Stimulated activated CD8-positive, alpha-beta memory T cell treated with anti-CD3 and anti-CD28 coated beads, Interleukin-7, amount 100 ng/mL, for 1 hour (primary cell): ENCODE measurements at regions not wholly inside any gene's neighbourhood (a gene's known extent, or its start where the extent isn't known, plus 50 kb on each side); places are given as distances from the start of the nearest gene placed in this dataset.
"Not testable (repeated sequence)": the region's sequence is repeated elsewhere in the genome, so short reads cannot be mapped to it uniquely, and the experiment has no call there.

Source experiments
- DNase-seq, 2 donors: peaks; one replicate each; pipeline ENCODE4 v3.0.0-alpha.2; 2020; ENCODE audit warnings: low read depth in 2 of 2

GRCh38 chr12:125561008-125561407 is 495.8 kb downstream of the AACS start:
- not testable (repeated sequence) for DNase-seq

DNA sequence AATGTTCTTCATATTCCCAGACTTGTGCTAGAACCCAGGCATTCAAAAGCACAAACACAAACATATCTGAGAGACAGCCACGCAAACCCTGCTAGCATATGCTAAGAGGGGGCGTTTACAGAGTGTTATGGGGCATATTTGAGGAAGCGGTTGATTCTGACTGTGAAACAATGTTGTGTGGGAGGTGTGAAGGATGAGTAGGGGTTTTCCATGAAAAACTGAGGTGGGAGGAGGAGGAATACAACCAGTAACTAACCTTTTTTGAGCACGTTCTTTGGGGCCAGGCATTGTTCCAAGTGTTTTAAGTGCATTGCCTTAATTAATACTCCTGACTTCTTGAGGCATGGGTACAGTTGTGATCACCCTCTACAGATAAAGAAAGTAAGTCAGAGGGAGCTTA is 499.5 kb downstream of the AACS start:
- DNase-seq, result no peak

DNA sequence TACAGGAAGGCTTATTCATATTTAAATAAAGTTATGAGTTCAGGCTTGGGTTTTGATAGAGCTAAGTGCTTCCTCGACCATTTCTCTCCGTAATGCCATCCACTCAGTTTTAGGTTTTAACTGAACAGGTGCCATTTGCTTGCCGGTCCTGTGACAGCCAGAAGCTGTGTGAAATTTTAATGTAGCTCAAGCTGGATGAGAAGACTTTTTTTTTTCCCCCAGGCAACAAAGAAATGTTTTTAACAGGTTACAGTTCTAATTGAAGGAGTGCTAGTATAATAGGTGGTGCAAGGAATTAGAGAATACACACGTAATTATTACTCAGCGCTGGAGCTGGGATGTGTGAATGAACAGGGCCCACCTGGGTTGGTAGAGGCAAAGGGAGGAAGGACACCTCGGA is 502.3 kb downstream of the AACS start:
- no peak for DNase-seq

DNA sequence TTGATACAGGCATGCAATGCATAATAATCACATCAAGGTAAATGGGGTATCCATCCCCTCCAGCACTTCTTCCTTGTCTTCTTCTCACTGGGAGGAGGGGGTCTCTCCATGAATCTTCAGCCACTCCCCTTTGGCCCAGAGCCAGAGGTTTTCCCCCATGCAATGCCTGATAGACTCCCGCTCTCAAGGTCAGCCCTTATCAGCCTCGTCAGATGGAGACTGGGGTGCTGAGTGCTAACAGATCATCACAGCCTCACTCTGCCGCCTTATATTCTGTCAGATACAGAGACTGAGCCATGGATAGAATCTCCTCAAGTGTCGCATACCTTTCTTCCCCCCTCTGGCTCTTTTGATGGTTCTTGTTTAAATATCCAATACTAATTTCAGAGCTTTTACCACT is 503.1 kb downstream of the AACS start:
- DNase-seq, result no peak

DNA sequence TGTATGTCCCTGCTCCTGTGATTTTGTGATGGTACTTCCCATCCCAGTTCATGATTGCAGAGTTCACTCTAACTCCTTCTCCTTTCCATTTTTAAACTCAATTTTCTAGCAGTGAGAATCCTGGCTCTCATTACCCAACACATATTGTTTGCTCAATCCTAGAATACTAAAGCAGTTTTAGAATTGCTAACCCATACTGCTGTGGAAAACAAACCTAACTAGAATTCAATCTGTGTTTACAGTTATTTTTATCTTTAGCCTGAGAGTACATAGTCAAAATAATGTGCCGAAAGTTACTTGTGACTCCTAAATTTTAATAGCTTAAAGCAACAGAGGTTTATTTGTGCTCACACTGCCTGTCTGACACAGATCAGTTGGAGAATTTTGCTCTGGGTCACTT is 508.0 kb downstream of the AACS start:
- no peak for DNase-seq

DNA sequence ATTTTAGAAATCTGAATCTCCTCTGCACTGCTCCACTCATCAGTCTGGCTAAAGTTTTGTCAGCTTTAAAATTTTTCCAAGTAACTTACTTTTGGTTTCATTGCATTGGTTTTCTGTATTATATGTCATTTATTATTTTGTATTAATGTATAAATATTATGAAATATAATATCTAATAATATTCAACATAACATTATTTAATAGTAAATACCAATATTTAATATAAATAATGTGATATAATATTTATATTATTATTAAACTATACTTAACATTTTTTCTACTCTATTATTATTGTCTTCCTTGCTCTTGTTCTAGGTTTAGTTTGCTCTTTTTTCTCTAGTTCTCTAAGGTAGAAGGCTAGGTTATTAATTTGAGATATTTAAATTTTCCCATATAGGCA is 512.1 kb downstream of the AACS start:
- DNase-seq, result no peak

GRCh38 chr12:125579916-125580315 is 514.7 kb downstream of the AACS start:
- DNase-seq, result no peak

GRCh38 chr12:125583071-125583470 is 517.8 kb downstream of the AACS start:
- DNase-seq, result no peak

DNA sequence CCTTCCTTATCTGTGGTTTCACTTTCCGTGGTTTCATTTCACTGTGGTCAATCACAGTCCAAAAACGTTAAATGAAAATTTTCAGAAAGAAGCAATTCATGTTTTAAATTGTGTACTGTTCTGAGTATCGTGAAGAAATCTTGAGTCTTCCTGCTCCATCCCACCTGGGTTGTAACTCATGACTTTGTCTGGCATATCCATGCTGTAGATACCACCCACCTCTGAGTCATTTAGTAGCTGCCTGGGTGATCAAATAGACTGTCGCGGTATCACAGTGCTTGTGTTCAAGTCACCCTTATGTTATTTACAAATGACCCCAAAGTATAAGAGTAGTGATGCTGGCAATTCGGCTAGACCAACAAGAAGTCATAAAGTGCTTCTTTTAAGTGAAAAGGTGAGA is 521.2 kb downstream of the AACS start:
- DNase-seq, result no peak

- no peak for DNase-seq
Measured at GRCh38 chr12:125593269-125593668, 528.0 kb downstream of the AACS start.

DNA sequence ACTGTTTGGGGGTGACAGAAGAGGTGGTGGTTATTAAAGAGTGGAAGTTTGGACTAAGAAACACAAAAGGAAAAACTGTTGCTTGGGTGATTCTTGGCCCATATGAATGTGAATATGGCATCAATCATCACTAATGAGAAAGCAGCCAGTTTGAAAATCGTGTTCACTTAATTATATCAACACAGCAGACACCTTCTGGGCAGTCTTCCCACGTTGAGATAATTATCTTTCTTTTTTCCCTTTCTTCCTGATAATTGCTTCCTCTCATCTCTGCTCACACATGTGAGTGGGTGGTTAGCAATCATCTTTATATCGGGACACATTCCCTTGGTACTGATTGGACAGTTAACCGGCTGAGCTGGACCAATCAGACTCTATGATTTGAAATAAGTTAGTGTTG is 539.7 kb downstream of the AACS start:
- DNase-seq, result no peak

GRCh38 chr12:125606312-125606711 is 541.1 kb downstream of the AACS start:
- no peak for DNase-seq

DNA sequence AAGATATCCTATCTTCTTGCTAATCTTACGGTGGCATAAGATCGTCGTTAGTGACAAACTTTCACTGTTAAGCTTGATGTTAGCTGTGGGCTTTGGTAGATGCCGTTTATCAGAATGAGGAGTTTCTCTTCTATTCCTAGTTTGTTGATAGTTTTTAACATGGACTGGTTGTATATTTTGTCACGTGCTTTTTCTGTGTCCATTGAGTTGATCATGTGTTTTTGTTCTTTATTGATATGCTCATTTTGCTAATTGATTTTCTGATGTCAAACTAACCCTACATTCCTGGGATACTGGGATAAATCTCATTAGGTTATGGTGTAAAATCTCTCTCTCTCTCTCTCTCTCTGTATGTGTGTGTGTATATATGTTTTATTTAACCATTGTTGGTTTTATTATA is 545.1 kb downstream of the AACS start:
- DNase-seq, result no peak

DNA sequence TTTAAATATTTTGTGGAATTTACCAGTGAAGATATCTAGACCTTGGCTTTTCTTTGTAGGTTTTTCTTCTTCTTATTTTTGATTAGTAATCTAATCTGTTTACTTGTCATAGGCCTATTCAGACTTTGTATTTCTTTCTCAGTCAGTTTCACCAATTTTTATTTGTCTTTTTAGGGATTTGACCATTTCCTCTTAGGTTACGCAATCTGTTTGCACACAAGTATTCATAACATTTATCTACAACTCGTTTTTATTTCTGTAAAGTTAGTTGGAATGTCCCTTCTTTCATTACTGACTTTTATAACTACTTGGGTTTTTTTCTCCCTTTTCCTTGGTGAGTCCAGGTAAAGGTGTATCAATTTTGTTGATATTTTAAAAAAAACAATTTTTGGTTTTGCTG is 545.7 kb downstream of the AACS start:
- no peak for DNase-seq

GRCh38 chr12:125614058-125614457 is 548.8 kb downstream of the AACS start:
- no peak for DNase-seq

- no peak for DNase-seq
Measured at GRCh38 chr12:125619723-125620122, 554.5 kb downstream of the AACS start.

- DNase-seq, result no peak
Measured at GRCh38 chr12:125633686-125634085, 568.5 kb downstream of the AACS start.

- DNase-seq, result no peak
Measured at GRCh38 chr12:125634813-125635212, 569.6 kb downstream of the AACS start.

- DNase-seq, result no peak
Measured at GRCh38 chr12:125639826-125640225, 574.6 kb downstream of the AACS start.

GRCh38 chr12:125643055-125643454 is 577.8 kb downstream of the AACS start:
- DNase-seq, result no peak

DNA sequence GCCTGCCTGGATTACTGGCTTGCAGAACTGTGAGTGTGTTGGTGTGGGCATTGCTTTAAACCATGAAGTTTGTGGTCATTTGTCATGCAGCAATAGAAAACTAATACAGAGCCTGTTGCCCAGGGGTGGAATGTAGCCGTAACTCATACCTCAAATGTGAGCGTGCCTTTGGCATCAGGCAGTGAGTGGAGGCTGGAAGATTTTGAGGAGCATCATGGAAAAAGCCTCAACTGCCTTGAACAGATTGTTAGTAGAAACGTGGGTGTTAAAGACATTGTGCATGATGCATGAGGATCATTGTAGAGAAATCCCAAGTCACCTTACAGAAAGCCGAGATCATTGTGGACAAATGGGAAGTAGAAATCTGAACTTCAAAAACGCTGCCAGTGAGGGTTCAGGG is 580.5 kb downstream of the AACS start:
- DNase-seq, result no peak

DNA sequence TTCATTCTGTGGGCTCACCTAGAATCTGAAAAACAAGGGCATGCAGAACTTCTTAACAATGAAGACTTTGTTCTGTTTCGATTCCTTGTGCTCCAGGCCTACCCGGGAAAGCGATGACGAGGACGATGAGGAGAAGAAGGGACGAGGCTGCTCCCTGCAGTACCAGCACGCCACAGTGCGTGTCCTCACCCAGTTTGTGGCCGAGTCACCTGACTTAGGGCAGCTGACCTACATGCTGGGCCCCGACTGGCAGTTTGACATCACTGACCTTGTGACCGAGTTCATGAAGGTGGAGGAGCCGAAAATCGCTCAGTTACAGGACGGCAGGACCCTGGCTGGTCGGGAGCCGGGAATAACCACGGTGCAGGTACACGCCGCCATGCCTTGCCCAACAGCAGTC is 585.4 kb downstream of the AACS start:
- DNase-seq, result no peak

GRCh38 chr12:125651625-125652024 is 586.4 kb downstream of the AACS start:
- DNase-seq, result no peak

DNA sequence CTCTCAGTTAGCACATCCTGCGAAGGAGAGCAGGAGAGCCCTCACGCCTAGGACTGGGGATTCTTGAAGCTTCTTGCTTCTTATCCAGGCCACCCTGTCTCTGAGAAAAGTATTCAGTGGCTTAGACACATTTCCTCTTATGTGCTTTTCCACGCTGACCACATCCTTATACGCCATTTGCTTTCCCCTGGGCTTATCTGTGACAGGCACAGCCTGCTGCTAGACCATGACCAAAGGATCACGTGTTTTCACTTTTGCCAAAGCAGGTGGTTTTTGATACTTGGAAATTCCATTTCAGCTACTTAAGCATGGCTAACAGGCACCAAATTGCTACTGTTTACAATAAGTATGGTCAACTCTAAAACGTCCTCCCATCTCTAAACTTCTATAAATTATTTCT is 587.4 kb downstream of the AACS start:
- DNase-seq, result no peak

DNA sequence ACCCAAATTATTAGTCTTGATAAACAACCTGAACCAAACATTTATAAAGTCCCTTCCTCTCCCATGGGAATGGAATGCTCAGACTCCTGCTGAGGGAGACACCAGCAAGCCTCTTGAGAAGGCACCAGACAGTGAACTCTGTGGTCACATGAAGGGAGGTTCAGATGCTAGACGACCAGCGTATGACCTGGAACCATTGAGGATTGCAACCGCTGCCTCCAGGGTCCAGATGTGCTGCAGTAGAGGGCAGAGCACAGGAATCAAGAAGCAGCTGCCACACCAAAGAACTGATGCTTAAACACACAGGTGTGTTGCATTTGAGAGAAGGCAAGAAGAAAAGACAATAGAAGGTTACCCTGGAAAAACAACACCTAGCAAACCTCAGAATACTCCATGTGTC is 592.4 kb downstream of the AACS start:
- DNase-seq, result no peak
